Kidney (tissue), 13 donors: ENCODE measurements at regions not wholly inside any gene's neighbourhood (a gene's known extent, or its start where the extent isn't known, plus 50 kb on each side); places are given as distances from the start of the nearest gene placed in this dataset.

ENCODE experiments used
- DNase-seq, 5 donors: peaks; one replicate each; pipeline ENCODE4 v3.0.0-alpha.2; 2013 to 2020
- FAIRE-seq: peaks from 2 replicates; lab custom pipeline; 2012; peaks lifted over from hg19 to GRCh38; lab: Jason Lieb, UNC
- H3K27ac ChIP-seq, 2 donors: one replicate each; pipeline ENCODE4 v1.7.0; 2013; ENCODE audit warnings: low read depth in 2 of 2, low read length in 2 of 2, inconsistent platforms in 1 of 2
- H3K27me3 ChIP-seq: one replicate; pipeline ENCODE4 v1.7.1; 2013; ENCODE audit warnings: low read length, inconsistent platforms; ENCODE audit not compliant: control insufficient read depth, insufficient read depth
- H3K36me3 ChIP-seq, 3 donors: one replicate each; pipeline versions ENCODE4 v1.7.0 to v1.7.1; 2013; ENCODE audit warnings: low read length in 3 of 3, control low read depth in 1 of 3, inconsistent platforms in 1 of 3; ENCODE audit not compliant: insufficient read depth in 3 of 3, control insufficient read depth in 2 of 3
- H3K4me1 ChIP-seq, 3 donors: one replicate each; pipeline versions ENCODE4 v1.7.0 to v1.7.1; 2013; ENCODE audit warnings: low read length in 3 of 3, inconsistent platforms in 1 of 3, low read depth in 1 of 3; ENCODE audit not compliant: control insufficient read depth in 2 of 3, insufficient read depth in 2 of 3
- H3K4me3 ChIP-seq, 3 donors: one replicate each; pipeline versions ENCODE4 v1.7.0 to v1.8.1; 2013; ENCODE audit warnings: low read length in 3 of 3, control low read depth in 1 of 3, inconsistent platforms in 1 of 3
- H3K9ac ChIP-seq, 3 donors: one replicate each; pipeline versions ENCODE4 v1.7.0 to v1.7.1; 2013; ENCODE audit warnings: low read length in 3 of 3, control low read depth in 1 of 3, inconsistent platforms in 1 of 3
- H3K9me3 ChIP-seq, 3 donors: one replicate each; pipeline versions ENCODE4 v1.7.0 to v1.7.1; 2013; ENCODE audit warnings: low read length in 3 of 3, control low read depth in 1 of 3, inconsistent platforms in 1 of 3; ENCODE audit not compliant: control insufficient read depth in 2 of 3, insufficient read depth in 1 of 3
- intact Hi-C: fragments of 100-400 bp; cut with DNase I; formaldehyde crosslinking; loops from one replicate; pipeline ENCODE4 v1.11.1; 2022
- TF ChIP-seq, protein P1 (sequence below): IDR thresholded peaks from 3 replicates; pipeline ENCODE4 v1.5.1; 2012; ENCODE audit warnings: mild to moderate bottlenecking, moderate library complexity, borderline replicate concordance; ENCODE audit not compliant: insufficient read depth; ENCODE audit errors: extremely low read depth
- donor health status: control.
- donor health status: control.
- donor health status: control.
- donor health status: control.
- donor health status: control.
- donor health status: DM: yes; HTN: yes; CAD: no.
- donor health status: Normal renal cell carcinoma (clear cell type).

DNA sequence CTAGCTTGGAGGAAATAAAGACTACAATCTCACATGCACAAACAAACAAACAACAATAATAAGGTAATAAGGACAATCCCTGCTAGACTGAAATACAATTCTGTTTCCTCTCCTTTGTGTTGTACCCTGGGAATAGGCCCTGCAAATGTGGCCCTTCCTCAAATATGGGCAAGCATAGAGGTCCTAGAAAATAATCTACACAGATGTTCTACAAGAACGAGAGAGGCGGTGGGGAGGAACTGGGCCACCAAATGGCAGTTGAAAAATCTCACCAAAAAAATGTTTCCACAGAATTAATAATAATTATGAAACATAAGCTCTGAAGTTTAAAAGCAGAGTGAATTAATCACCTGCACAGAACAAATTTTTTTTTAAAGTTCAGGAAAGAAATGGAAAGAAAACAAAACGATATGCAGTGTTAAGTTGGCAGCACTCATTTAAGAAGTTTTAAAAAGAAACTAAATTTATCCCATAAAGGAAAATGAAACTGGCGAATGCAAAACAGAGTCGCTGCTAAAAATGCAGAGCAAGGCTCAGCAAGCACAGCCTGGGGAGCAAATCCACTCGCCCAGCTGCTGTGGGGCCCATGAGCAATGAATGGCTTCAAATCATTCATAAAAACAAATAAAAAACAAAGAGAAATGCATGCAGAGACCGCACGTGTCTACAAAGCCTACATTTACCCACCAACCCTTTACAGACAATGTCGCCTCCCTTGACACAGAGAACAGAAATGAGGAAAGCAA is 475.4 kb downstream of the OCA2 start:
- FAIRE-seq (no peak), DNase-seq (no peak)
- Histone ChIP-seq H3K27me3 (no peaks in the 10 kb centered on the region), H3K9me3 (peaks cover 0 to 11% (median 0%) of the 10 kb centered on the region in 3 donors), H3K4me3 (no peak overlapping the region), H3K36me3 (no peaks in the 10 kb centered on the region), H3K9ac (no peak overlapping the region), H3K27ac (no peak overlapping the region), H3K4me1 (no peaks in the 10 kb centered on the region)
- intact Hi-C loops = no loop called here
- TF ChIP-seq, protein P1, sequence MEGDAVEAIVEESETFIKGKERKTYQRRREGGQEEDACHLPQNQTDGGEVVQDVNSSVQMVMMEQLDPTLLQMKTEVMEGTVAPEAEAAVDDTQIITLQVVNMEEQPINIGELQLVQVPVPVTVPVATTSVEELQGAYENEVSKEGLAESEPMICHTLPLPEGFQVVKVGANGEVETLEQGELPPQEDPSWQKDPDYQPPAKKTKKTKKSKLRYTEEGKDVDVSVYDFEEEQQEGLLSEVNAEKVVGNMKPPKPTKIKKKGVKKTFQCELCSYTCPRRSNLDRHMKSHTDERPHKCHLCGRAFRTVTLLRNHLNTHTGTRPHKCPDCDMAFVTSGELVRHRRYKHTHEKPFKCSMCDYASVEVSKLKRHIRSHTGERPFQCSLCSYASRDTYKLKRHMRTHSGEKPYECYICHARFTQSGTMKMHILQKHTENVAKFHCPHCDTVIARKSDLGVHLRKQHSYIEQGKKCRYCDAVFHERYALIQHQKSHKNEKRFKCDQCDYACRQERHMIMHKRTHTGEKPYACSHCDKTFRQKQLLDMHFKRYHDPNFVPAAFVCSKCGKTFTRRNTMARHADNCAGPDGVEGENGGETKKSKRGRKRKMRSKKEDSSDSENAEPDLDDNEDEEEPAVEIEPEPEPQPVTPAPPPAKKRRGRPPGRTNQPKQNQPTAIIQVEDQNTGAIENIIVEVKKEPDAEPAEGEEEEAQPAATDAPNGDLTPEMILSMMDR = no peak

DNA sequence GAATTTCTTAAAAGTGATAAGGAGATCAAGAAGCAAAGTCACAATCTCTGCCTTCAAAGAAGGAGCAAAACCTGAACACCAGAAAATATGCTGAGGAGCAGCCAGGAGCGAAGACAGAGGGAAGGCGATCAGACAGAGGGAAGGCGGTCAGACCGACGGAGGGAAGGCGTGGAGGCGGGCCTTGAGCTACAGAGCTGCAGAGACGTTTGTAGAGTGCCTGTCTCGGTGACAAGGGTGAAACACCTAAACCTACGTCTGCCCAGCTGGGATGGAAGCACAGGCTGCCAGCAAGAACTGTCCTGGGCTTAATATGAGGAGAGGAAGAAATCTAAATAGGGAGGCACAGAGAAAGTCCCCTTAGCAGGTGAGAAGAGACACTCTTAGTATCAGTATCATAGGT is 476.0 kb downstream of the OCA2 start:
- Histone ChIP-seq H3K4me3 (no peak overlapping the region), H3K36me3 (no peaks in the 10 kb centered on the region), H3K4me1 (no peaks in the 10 kb centered on the region), H3K27me3 (no peaks in the 10 kb centered on the region), H3K9me3 (peaks cover 0 to 8% (median 0%) of the 10 kb centered on the region in 3 donors), H3K27ac (no peak overlapping the region), H3K9ac (no peak overlapping the region)
- intact Hi-C loops = no loop called here
- DNase-seq (no peak), FAIRE-seq (no peak)
- TF ChIP-seq, protein P1 = no peak

DNA sequence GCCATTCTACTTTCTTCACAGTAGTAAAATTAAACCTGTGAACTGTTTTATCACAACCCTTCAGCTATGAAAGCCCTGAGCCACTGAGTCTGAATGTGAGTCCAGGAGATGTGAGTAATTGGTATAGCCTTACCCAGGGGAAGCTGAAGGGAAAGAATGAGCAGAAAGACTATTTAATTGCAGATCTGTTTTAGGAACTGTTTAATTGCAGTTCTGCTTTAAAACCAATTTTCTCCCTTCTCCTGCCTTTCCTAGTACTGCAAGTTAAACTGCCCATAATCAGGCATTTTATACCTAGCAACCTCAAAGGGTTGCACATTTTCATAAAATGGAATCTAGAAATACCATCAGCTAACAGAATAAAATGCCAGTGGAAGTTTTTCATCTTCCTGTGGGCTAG is 476.7 kb downstream of the OCA2 start:
- Histone ChIP-seq H3K27me3 (no peaks in the 10 kb centered on the region), H3K4me3 (no peak overlapping the region), H3K9ac (no peak overlapping the region), H3K4me1 (no peaks in the 10 kb centered on the region), H3K27ac (no peak overlapping the region), H3K36me3 (no peaks in the 10 kb centered on the region), H3K9me3 (peaks cover 0 to 4% (median 0%) of the 10 kb centered on the region in 3 donors)
- no peak for DNase-seq
- intact Hi-C loops = no loop called here
- TF ChIP-seq, protein P1 = no peak
- FAIRE-seq = no peak
